ENCODE measurements at regions not wholly inside any gene's neighbourhood (a gene's known extent, or its start where the extent isn't known, plus 50 kb on each side); places are given as distances from the start of the nearest gene placed in this dataset.

DNA sequence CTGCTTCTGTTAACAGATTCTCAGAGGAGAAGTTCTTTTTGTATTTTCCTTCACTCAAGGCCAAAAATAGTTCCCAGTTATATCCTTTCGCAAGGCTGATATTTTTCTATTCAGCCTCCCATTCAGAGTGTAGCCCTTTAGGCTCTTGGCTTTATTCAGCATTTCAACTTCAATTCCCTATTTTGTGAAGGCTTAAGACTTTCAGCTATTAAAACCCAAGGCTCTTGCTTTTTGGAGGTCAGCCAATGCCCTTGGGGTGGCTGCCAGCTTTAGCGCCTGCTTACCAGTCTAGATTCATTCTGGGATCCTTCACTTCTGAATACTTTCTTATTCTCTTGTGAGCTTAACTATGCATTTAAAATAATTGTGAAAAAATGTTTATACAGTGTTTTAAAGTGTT, 57.3 kb upstream of the ADGRA3 start:
- H3K36me3 ChIP-seq: no peaks in the 10 kb centered on the region
- H3K27ac ChIP-seq: no peak overlapping the region
- peak in 1 of 3 donors; percentile 55 for DNase-seq
- WGBS (ENCODE audit: insufficient coverage, low coverage, low lambda C conversion rate, missing lambda C conversion rate): 31% methylated on average over 2 of the region's 2 CpGs
- ATAC-seq: no peak
- intact Hi-C loops (cut with DNase I): no loop called here
- H3K9me3 ChIP-seq: no peaks in the 10 kb centered on the region
- TF ChIP-seq, protein P1, sequence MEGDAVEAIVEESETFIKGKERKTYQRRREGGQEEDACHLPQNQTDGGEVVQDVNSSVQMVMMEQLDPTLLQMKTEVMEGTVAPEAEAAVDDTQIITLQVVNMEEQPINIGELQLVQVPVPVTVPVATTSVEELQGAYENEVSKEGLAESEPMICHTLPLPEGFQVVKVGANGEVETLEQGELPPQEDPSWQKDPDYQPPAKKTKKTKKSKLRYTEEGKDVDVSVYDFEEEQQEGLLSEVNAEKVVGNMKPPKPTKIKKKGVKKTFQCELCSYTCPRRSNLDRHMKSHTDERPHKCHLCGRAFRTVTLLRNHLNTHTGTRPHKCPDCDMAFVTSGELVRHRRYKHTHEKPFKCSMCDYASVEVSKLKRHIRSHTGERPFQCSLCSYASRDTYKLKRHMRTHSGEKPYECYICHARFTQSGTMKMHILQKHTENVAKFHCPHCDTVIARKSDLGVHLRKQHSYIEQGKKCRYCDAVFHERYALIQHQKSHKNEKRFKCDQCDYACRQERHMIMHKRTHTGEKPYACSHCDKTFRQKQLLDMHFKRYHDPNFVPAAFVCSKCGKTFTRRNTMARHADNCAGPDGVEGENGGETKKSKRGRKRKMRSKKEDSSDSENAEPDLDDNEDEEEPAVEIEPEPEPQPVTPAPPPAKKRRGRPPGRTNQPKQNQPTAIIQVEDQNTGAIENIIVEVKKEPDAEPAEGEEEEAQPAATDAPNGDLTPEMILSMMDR (IDR thresholded peaks at IDR 0.05): no peak
- no peak for TF ChIP-seq POLR2A (IDR thresholded peaks at IDR 0.05)
- no peaks in the 10 kb centered on the region for H3K27me3 ChIP-seq
- H3K4me3 ChIP-seq: no peak overlapping the region
- no peaks in the 10 kb centered on the region for H3K4me1 ChIP-seq

DNA sequence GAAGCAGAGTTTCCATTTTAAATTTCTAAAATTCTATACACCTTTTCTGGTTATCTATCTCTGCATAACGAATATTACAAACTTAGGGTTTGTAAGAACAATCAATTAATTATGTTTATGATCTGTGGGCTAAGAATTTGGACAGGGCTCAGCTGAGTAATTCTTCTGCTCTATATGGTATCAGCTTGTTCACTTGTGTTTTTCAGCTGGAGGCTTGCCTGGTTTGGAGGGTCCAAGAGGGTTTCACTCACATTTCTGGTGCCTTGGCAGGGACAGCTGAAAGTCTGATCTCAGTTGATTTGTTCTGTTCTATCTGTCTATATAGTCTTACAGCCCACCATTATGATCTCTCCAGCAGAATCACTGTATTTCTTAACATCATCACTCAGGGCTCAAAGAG, 57.8 kb upstream of the ADGRA3 start:
- no peak for TF ChIP-seq POLR2A (IDR thresholded peaks at IDR 0.05)
- TF ChIP-seq, protein P1 (IDR thresholded peaks at IDR 0.05): no peak
- 55% methylated on average over 1 of the region's 1 CpG for whole genome bisulfite sequencing (ENCODE audit: insufficient coverage, low coverage, low lambda C conversion rate, missing lambda C conversion rate)
- Histone ChIP-seq H3K36me3 (no peaks in the 10 kb centered on the region), H3K27ac (no peak overlapping the region), H3K9me3 (no peaks in the 10 kb centered on the region), H3K27me3 (no peaks in the 10 kb centered on the region), H3K4me3 (no peak overlapping the region), H3K4me1 (no peaks in the 10 kb centered on the region)
- ATAC-seq: no peak
- intact Hi-C loops (cut with DNase I): no loop called here
- DNase-seq: no peak

DNA sequence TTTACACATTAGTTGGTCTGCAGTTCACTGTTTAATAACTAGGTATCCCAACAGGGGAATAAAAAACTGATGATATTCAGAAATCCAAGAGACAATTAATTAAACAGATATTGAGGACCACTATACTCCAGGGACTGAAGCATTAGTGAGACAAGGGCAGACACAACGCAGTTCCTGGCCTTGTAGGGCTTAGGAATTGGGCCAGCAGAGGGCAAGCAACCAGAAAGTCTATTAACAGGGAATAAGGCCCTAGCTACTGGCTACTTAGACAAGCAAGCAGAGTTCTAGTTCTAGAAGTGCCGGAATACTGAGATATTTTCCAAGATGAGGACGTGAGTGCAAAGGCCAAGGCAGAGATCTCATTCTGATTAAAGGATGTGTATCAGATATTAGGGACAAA, 58.6 kb upstream of the ADGRA3 start:
- DNase-seq: no peak
- 74% methylated on average over 3 of the region's 3 CpGs for WGBS (ENCODE audit: insufficient coverage, low coverage, low lambda C conversion rate, missing lambda C conversion rate)
- H3K27ac ChIP-seq: no peak overlapping the region
- no peaks in the 10 kb centered on the region for H3K4me1 ChIP-seq
- ATAC-seq: no peak
- intact Hi-C loops (cut with DNase I): no loop called here
- H3K36me3 ChIP-seq: no peaks in the 10 kb centered on the region
- no peak overlapping the region for H3K4me3 ChIP-seq
- H3K9me3 ChIP-seq: no peaks in the 10 kb centered on the region
- TF ChIP-seq, protein P1 (IDR thresholded peaks at IDR 0.05): no peak
- TF ChIP-seq POLR2A (IDR thresholded peaks at IDR 0.05): no peak
- H3K27me3 ChIP-seq: no peaks in the 10 kb centered on the region

- H3K4me3 ChIP-seq: no peak overlapping the region
- no peaks in the 10 kb centered on the region for H3K27me3 ChIP-seq
- WGBS (ENCODE audit: insufficient coverage, low coverage, low lambda C conversion rate, missing lambda C conversion rate): 71% methylated on average over 1 of the region's 1 CpG
- no peaks in the 10 kb centered on the region for H3K9me3 ChIP-seq
- no peaks in the 10 kb centered on the region for H3K4me1 ChIP-seq
- ATAC-seq (no peak), DNase-seq (no peak)
- H3K36me3 ChIP-seq: no peaks in the 10 kb centered on the region
- no peak overlapping the region for H3K27ac ChIP-seq
- TF ChIP-seq POLR2A (IDR thresholded peaks at IDR 0.05): no peak
- TF ChIP-seq, protein P1 (IDR thresholded peaks at IDR 0.05): no peak
- intact Hi-C loops (cut with DNase I): no loop called here
Observed at GRCh38 chr4:22574880-22575279, 59.0 kb upstream of the ADGRA3 start.

DNA sequence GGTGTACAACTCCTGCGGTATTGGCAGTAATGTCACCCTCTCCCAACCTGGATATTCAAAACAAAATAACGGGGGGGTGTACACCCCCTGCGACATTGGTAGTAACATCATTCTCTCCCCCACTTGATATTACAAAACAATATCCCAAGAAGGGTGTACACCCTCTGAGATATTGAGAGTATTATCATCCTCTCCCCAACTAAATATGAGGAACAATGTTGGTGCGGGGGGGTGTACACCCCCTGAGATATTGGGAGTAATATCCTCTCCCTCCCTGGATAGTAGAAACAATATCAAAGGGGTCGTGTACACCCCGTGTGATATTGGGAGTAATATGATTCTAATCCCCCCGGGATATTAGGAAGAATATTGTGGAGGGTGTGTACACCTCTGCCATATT, 71.4 kb upstream of the ADGRA3 start:
- TF ChIP-seq, protein P1 (IDR thresholded peaks at IDR 0.05): no peak
- TF ChIP-seq POLR2A (IDR thresholded peaks at IDR 0.05): no peak
- Histone ChIP-seq H3K27ac (no peak overlapping the region), H3K4me3 (no peak overlapping the region), H3K9me3 (no peaks in the 10 kb centered on the region), H3K4me1 (no peaks in the 10 kb centered on the region), H3K36me3 (no peaks in the 10 kb centered on the region), H3K27me3 (no peaks in the 10 kb centered on the region)
- DNase-seq (no peak), ATAC-seq (no peak)
- intact Hi-C loops (cut with DNase I): no loop called here
- WGBS (ENCODE audit: insufficient coverage, low coverage, low lambda C conversion rate, missing lambda C conversion rate): 82% methylated on average over 4 of the region's 7 CpGs

Measured in right lobe of liver (tissue), 6 donors.